IPS-15b (cell line): ENCODE measurements at regions not wholly inside any gene's neighbourhood (a gene's known extent, or its start where the extent isn't known, plus 50 kb on each side); places are given as distances from the start of the nearest gene placed in this dataset.
"Not testable (repeated sequence)": the region's sequence is repeated elsewhere in the genome, so short reads cannot be mapped to it uniquely, and the experiment has no call there.

Experiments
- H3K27me3 ChIP-seq: one replicate; pipeline ENCODE4 v1.6.1; 2013; ENCODE audit warnings: low read length; ENCODE audit not compliant: control insufficient read depth, insufficient read depth
- H3K36me3 ChIP-seq: one replicate; pipeline ENCODE4 v1.6.1; 2013; ENCODE audit warnings: low read length; ENCODE audit not compliant: control insufficient read depth, insufficient read depth
- H3K4me1 ChIP-seq: one replicate; pipeline ENCODE4 v1.6.1; 2013; ENCODE audit warnings: mild to moderate bottlenecking, low read length; ENCODE audit not compliant: control insufficient read depth, insufficient read depth
- H3K4me3 ChIP-seq: one replicate; pipeline ENCODE4 v1.5.1; 2013; ENCODE audit warnings: low read depth, low read length
- H3K9ac ChIP-seq: one replicate; pipeline ENCODE4 v1.6.1; 2013; ENCODE audit warnings: low read depth, mild to moderate bottlenecking, low read length
- H3K9me3 ChIP-seq: one replicate; pipeline ENCODE4 v1.6.1; 2013; ENCODE audit warnings: mild to moderate bottlenecking, low read length; ENCODE audit not compliant: control insufficient read depth, insufficient read depth

DNA sequence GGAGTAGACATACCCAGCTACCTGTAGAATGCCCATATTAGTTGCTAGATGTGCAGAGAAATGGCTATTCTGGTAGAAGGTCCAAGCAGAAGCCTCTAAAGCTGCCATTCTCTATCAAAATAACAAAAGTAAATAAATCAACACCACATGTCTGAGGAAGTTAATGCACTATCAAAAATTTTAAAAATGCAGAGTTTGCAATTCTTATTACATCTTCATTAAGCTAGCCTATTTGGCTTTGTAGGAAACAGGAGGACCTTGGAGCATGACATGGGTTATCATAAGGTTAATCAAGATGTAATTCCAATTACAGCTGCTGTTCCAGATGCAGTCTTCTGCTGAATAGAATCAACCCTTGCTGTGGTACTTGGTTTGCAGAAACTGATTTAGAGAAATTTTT lies 188.4 kb downstream of the TBX18 start:
- no peaks in the 10 kb centered on the region for H3K4me1 ChIP-seq
- H3K36me3 ChIP-seq: no peaks in the 10 kb centered on the region
- H3K27me3 ChIP-seq: no peaks in the 10 kb centered on the region
- no peaks in the 10 kb centered on the region for H3K9me3 ChIP-seq
- H3K9ac ChIP-seq: no peak overlapping the region
- no peak overlapping the region for H3K4me3 ChIP-seq

DNA sequence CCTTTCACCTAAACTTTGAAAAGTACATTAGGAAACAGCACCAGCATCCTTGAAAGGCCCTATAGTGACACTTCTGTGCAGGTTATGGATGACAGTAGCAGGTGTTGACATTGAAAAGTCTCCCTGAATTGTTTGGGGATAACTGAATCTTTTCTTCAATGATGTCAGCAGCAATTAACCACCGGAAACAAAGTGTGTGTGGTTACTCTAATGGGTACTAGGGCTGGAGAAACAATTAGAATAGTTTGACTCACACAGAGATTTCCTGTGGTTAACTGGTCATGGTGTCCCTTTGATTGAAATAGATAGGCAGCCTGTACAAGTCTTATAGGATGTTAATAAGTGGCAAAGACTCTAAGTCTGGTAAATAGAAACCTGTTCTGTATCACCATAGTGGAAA lies 189.1 kb downstream of the TBX18 start:
- Histone ChIP-seq H3K9me3 (no peaks in the 10 kb centered on the region), H3K4me3 (no peak overlapping the region), H3K27me3 (no peaks in the 10 kb centered on the region), H3K4me1 (no peaks in the 10 kb centered on the region), H3K36me3 (no peaks in the 10 kb centered on the region), H3K9ac (no peak overlapping the region)

DNA sequence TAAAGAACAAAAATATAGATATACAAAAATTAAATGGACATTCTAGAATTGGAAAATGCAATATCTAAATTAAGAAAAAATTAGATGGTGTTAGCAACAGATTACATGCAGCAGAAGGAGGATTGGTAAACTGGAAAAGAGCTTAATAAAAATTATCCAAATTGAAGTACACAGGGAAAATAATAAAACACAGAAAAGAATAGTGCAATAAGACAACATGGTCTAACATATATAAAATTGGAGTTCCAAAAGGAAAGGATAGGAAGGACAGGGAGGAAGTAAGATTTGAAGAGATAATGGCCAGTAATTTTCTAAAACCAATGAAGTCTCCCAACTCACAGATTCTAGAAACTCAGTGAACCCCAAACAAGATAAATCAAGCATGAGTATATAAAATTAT lies 194.5 kb downstream of the TBX18 start:
- Histone ChIP-seq H3K36me3 (no peaks in the 10 kb centered on the region), H3K9me3 (no peaks in the 10 kb centered on the region), H3K27me3 (no peaks in the 10 kb centered on the region), H3K4me3 (no peak overlapping the region), H3K9ac (no peak overlapping the region), H3K4me1 (no peaks in the 10 kb centered on the region)

DNA sequence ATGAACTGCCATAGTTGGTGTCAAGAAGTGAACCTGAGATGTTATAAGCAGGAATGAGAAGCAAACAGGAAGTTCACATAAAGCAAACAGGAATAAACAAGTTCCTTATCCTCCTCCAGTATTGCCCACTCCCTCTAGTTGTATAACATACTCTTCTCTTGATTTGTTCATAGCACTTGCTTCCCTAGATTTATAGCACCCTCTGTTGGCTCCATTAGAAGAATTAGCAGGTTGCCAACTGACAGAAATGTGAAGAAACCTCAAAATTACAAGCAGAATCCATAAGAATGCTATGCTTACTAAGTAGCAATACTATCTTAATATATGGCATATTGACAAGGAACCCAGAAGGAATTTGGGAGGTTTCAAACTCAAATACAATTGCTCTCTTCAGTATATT lies 195.4 kb downstream of the TBX18 start:
- Histone ChIP-seq H3K4me3 (no peak overlapping the region), H3K27me3 (no peaks in the 10 kb centered on the region), H3K9ac (no peak overlapping the region)

DNA sequence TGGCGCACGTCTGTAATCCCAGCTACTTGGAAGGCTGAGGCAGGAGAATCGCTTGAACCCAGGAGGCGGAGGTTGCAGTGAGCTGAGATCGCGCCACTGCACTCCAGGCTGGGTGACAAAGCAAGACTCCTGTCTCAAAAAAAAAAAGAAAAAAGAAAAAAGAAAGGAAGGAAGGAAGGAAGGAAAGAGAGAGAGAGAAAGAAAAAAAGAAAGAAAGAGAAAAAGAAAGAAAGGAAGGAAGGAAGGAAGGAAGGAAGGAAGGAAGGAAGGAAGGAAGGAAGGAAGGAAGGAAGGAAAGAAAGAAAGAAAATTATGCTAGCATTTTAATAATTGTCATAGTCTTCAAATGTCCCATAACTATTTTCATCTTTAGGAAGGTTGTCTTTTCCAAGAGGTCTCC lies 198.7 kb downstream of the TBX18 start:
- not testable (repeated sequence) for H3K36me3 ChIP-seq, H3K4me3 ChIP-seq, H3K9ac ChIP-seq, H3K27me3 ChIP-seq, H3K4me1 ChIP-seq, H3K9me3 ChIP-seq

More for the DNA sequence above, 195.4 kb downstream of the TBX18 start:
- Histone ChIP-seq H3K36me3 (no peaks in the 10 kb centered on the region), H3K4me1 (no peaks in the 10 kb centered on the region), H3K9me3 (no peaks in the 10 kb centered on the region)

DNA sequence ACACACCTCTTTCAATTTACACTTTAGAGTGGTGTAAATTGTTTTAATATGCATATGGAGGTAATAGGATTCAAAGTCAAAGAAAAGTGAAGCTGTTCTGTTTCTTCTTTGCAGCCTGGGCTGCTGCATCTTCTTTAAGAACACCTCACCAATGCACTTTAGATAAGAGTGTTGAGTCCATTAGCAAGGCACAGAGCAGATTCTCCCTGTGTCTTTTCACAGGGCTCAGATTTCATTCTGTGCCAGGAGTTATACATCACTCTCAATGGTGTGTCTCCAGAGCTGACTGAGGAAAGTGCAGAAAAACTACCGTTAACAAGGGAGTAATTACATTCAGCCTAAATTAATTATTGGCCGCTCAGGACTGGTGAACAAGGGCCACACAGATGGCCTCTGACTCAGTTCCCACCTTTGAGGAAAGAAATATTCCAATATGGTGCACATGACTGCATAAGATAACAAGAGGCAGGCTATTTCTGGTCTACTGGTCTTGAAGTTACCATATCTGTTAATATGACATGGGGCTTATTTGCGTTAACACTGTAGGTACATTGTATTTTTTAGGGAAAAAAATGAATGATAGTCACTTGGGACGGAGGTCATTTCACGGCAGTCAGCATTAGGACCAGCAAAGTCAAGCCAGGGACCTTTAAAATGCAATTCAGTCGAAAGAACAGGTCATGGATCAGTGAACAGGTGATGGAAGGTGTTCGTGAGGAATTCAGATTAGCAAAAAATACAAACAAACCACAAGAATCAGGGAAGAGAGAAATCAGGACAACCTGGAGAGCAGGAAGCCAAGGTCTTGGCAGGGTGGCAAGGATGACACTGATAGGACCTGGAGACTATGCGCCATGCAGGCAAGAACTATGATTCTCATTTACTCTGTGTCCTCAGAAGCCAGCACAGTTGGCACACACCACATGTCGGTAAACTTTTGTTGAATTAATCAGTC lies 203.7 kb downstream of the TBX18 start:
- Histone ChIP-seq H3K27me3 (no peaks in the 10 kb centered on the region), H3K36me3 (no peaks in the 10 kb centered on the region), H3K4me3 (no peak overlapping the region), H3K9ac (no peak overlapping the region), H3K4me1 (no peaks in the 10 kb centered on the region), H3K9me3 (no peaks in the 10 kb centered on the region)

DNA sequence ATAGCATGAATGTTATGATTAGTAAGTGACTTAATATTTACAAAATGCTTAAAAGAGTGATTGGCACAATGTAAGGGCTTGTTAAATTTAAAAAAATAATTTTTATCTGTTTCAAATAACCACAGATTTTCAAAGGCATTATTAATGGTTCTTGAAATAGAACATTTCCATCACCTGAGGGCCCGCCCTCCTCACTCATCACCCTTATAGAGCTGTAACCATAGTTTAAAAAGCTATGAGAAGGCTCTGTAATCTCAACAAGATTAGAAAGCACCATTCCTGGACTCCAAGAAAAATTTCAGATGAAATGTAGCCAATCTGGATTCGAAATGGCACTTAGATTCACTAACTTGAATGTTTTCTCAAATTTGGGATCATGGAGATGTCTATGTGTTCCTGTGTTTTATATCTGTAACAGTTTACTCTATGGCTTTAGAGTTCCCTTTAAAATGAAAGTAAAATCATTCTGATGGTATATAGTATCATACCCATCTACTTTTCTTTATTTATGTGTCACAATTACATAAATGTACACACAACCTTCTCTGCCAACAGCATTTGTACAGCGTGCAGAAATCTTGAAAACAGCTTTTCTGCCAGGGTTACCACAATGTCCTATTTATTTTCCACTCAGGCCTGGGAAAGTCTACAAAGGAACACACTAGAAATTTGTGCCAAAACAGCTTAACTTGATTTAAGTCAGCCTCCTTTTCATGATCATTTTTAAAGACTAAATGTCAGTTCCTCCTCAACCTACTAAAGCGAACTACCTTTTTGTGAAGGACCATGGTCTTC lies 207.7 kb downstream of the TBX18 start:
- no peak overlapping the region for H3K4me3 ChIP-seq
- H3K27me3 ChIP-seq: no peaks in the 10 kb centered on the region
- H3K4me1 ChIP-seq: no peaks in the 10 kb centered on the region
- peaks cover 1% of the 10 kb centered on the region for H3K36me3 ChIP-seq
- H3K9me3 ChIP-seq: no peaks in the 10 kb centered on the region
- no peak overlapping the region for H3K9ac ChIP-seq

DNA sequence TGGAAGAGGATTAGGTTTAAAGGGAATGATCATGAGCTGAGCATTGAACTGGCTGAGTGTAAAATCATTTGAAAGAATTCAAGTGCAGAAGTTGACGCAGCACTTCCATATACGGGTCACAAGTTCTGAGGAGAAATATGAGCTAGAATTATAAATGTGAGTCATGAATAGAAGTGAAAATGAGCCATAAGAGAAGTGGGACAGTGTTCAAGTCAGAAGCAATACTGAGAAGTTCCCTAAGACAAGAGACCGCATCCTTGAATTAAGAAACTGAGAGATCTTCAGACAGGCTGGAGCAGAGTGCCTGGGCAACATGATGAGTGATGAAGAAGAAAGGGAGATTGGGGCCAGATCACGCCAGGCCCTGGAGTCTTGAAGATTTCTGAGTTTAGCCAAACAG lies 209.7 kb downstream of the TBX18 start:
- Histone ChIP-seq H3K4me1 (no peaks in the 10 kb centered on the region), H3K9me3 (no peaks in the 10 kb centered on the region), H3K27me3 (no peaks in the 10 kb centered on the region), H3K9ac (no peak overlapping the region), H3K4me3 (no peak overlapping the region), H3K36me3 (peaks cover 2% of the 10 kb centered on the region)

DNA sequence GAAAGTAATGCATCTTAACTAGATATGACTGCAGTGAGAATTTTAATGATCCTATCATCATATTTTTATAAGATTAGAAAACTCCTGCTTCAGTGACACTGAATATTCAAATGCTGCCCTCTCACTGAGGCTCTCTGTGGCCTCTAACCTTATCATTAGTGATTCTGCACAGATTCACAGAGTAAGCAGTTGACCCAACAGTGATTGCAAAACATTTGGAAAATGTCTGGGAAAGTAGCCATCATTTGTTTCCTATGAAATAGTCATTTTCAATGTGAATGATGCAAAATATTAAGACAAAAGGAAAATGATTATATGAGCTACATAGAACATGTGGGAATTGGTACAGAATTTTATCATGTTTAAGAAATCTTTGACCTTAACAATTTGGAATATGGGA lies 210.3 kb downstream of the TBX18 start:
- Histone ChIP-seq H3K4me3 (no peak overlapping the region), H3K36me3 (peaks cover 2% of the 10 kb centered on the region), H3K4me1 (no peaks in the 10 kb centered on the region), H3K27me3 (no peaks in the 10 kb centered on the region), H3K9ac (no peak overlapping the region), H3K9me3 (no peaks in the 10 kb centered on the region)

DNA sequence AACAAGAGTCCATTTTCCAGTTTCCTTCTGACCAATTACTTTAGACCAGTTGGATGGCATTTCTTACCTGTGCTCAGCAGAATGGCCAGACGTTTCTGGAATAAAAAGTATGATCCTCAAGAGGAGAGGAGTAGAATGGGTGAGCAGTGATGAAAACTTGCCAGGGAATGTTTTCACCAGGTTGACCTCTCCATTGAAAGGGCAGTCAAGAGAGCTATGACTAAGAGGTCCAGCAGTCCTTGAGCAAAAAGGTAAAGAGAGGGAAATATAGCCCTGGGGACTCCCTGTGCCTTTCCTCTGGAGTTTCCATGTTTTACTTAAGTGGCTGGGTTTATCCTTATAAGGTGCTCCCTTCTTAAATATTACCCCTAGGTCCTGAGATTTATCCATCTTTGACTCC lies 210.9 kb downstream of the TBX18 start:
- Histone ChIP-seq H3K9me3 (no peaks in the 10 kb centered on the region), H3K4me1 (no peaks in the 10 kb centered on the region), H3K36me3 (peaks cover 2% of the 10 kb centered on the region), H3K4me3 (no peak overlapping the region), H3K27me3 (no peaks in the 10 kb centered on the region), H3K9ac (no peak overlapping the region)

DNA sequence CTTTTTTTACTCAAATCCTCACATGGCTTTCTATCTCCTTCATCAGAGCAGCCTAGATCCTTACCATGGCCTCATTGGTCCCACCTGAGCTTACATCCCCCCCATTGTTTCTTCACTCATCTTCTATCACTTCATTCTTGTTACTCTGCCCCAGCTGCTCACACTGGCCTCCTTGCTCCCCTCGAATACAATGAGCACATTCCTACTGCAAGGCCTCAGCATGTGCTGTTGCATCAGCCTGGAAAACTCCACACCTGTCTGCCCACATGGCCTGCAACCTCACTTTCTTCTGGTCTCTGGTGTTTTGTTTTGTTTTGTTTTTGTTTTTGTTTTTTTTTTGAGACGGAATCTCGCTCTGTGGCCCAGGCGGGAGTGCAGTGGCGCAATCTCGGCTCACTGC lies 212.6 kb downstream of the TBX18 start:
- Histone ChIP-seq H3K4me3 (no peak overlapping the region), H3K27me3 (no peaks in the 10 kb centered on the region), H3K9ac (no peak overlapping the region), H3K36me3 (peaks cover 2% of the 10 kb centered on the region), H3K9me3 (no peaks in the 10 kb centered on the region), H3K4me1 (no peaks in the 10 kb centered on the region)

DNA sequence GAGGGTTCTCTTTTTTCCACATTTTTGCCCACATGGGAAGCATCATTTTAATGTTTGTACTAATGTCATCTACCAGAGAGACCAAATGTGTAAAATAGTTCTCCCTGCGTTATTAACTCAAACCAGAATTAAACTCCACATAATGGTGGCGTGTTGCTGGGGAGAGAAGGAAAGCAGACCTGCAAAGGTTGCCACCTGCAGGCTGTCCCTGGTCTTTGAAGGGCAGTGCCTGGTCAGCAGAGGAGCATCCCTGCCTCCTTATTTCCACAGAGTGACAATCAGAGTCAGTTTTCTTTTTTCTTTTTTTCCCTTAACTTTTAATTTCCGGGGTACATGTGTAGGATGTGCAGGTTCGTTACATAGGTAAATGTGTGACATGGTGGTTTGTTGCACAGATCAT lies 214.5 kb downstream of the TBX18 start:
- H3K9ac ChIP-seq: no peak overlapping the region
- no peaks in the 10 kb centered on the region for H3K9me3 ChIP-seq
- no peaks in the 10 kb centered on the region for H3K27me3 ChIP-seq
- no peaks in the 10 kb centered on the region for H3K4me1 ChIP-seq
- no peak overlapping the region for H3K4me3 ChIP-seq
- peaks cover 2% of the 10 kb centered on the region for H3K36me3 ChIP-seq
